Ishikawa (cell line): ENCODE measurements at regions not wholly inside any gene's neighbourhood (a gene's known extent, or its start where the extent isn't known, plus 50 kb on each side); places are given as distances from the start of the nearest gene placed in this dataset.

ENCODE experiments used
- CEBPB ChIP-seq: IDR thresholded peaks from 2 replicates; pipeline ENCODE4 v1.6.1; 2012
- CREB1 ChIP-seq: IDR thresholded peaks from 2 replicates; pipeline ENCODE4 v1.6.1; 2012; ENCODE audit warnings: low read depth
- EGR1 ChIP-seq: IDR thresholded peaks from 2 replicates; pipeline ENCODE4 v1.6.1; 2012
- EP300 ChIP-seq: IDR thresholded peaks from 2 replicates; pipeline ENCODE4 v1.6.1; 2012; ENCODE audit warnings: borderline replicate concordance
- FOXM1 ChIP-seq: IDR thresholded peaks from 2 replicates; pipeline ENCODE4 v1.6.1; 2012; ENCODE audit warnings: low read depth, borderline replicate concordance
- NFIC ChIP-seq: IDR thresholded peaks from 2 replicates; pipeline ENCODE4 v1.6.1; 2012
- RAD21 ChIP-seq: IDR thresholded peaks from 2 replicates; pipeline ENCODE4 v1.6.1; 2012; ENCODE audit warnings: low read depth
- TAF1 ChIP-seq: IDR thresholded peaks from 2 replicates; pipeline ENCODE4 v1.6.1; 2012; ENCODE audit warnings: low read depth, mild to moderate bottlenecking
- TCF12 ChIP-seq: IDR thresholded peaks from 2 replicates; pipeline ENCODE4 v1.6.1; 2012; ENCODE audit warnings: low read depth
- TEAD4 ChIP-seq: IDR thresholded peaks from 2 replicates; pipeline ENCODE4 v1.6.1; 2012
- YY1 ChIP-seq: IDR thresholded peaks from 2 replicates; pipeline ENCODE4 v1.6.1; 2012; ENCODE audit warnings: low read depth
- ZBTB7A ChIP-seq: IDR thresholded peaks from 2 replicates; pipeline ENCODE4 v1.6.1; 2012; ENCODE audit warnings: low read depth
- TF ChIP-seq, protein P1 (sequence below): IDR thresholded peaks from 2 replicates; pipeline ENCODE4 v1.6.1; 2012
- TF ChIP-seq, protein P2 (sequence below): IDR thresholded peaks from 2 replicates; pipeline ENCODE4 v1.6.1; 2012; ENCODE audit warnings: low read depth, mild to moderate bottlenecking
- TF ChIP-seq, protein P3 (sequence below): IDR thresholded peaks from 2 replicates; pipeline ENCODE4 v1.6.1; 2012

DNA sequence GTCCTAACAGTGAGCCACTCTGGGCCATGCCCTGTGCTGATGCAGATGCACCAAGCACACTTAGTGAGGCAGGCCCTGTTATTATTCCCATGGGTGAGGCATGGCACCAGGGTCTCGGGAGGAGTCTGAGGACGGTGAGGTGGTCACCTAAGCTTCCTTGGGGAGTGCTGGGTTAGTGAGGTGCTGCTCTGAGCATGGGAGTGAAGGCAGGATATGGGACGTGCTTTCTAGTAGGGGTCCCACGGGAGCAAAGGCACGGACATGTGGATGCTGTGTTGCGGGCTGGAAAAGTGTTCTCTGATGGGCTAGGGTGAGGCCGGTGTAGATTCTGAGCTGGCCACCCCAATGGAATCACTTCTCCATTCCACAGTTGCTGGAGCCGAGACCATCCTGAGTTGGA lies 77.5 kb upstream of the CSF3R start:
- TF ChIP-seq ZBTB7A: no peak
- TF ChIP-seq CREB1: no peak
- no peak for TF ChIP-seq EGR1
- no peak for TF ChIP-seq CEBPB
- TF ChIP-seq EP300: no peak
- TF ChIP-seq, protein P1, sequence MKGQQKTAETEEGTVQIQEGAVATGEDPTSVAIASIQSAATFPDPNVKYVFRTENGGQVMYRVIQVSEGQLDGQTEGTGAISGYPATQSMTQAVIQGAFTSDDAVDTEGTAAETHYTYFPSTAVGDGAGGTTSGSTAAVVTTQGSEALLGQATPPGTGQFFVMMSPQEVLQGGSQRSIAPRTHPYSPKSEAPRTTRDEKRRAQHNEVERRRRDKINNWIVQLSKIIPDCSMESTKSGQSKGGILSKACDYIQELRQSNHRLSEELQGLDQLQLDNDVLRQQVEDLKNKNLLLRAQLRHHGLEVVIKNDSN: no peak
- no peak for TF ChIP-seq TAF1
- no peak for TF ChIP-seq TCF12

DNA sequence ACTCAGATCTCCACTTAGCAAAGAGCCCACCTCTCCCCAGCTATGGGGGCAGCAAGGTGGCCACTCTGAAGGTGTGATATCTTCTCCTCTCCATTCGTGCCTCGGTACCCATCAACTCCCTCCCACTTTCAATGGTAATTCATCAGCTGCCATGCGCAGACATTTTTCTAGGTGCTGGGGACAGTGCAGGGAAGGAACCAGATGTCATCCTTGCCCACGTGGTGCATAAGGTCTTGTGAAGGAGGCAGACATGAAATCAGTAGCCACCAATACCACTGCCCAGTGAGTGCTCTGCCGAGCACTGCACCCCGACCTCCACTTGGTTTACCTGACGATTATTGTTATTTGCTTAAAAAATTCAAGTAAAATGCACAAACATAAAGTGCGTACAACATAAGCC lies 76.3 kb upstream of the CSF3R start:
- TF ChIP-seq, protein P2, sequence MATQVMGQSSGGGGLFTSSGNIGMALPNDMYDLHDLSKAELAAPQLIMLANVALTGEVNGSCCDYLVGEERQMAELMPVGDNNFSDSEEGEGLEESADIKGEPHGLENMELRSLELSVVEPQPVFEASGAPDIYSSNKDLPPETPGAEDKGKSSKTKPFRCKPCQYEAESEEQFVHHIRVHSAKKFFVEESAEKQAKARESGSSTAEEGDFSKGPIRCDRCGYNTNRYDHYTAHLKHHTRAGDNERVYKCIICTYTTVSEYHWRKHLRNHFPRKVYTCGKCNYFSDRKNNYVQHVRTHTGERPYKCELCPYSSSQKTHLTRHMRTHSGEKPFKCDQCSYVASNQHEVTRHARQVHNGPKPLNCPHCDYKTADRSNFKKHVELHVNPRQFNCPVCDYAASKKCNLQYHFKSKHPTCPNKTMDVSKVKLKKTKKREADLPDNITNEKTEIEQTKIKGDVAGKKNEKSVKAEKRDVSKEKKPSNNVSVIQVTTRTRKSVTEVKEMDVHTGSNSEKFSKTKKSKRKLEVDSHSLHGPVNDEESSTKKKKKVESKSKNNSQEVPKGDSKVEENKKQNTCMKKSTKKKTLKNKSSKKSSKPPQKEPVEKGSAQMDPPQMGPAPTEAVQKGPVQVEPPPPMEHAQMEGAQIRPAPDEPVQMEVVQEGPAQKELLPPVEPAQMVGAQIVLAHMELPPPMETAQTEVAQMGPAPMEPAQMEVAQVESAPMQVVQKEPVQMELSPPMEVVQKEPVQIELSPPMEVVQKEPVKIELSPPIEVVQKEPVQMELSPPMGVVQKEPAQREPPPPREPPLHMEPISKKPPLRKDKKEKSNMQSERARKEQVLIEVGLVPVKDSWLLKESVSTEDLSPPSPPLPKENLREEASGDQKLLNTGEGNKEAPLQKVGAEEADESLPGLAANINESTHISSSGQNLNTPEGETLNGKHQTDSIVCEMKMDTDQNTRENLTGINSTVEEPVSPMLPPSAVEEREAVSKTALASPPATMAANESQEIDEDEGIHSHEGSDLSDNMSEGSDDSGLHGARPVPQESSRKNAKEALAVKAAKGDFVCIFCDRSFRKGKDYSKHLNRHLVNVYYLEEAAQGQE: no peak
- TF ChIP-seq TAF1: no peak
- no peak for TF ChIP-seq ZBTB7A
- no peak for TF ChIP-seq CREB1
- no peak for TF ChIP-seq EGR1
- TF ChIP-seq RAD21: no peak
- TF ChIP-seq TCF12: no peak
- no peak for TF ChIP-seq NFIC
- TF ChIP-seq FOXM1: no peak
- no peak for TF ChIP-seq TEAD4
- TF ChIP-seq EP300: no peak
- no peak for TF ChIP-seq YY1

DNA sequence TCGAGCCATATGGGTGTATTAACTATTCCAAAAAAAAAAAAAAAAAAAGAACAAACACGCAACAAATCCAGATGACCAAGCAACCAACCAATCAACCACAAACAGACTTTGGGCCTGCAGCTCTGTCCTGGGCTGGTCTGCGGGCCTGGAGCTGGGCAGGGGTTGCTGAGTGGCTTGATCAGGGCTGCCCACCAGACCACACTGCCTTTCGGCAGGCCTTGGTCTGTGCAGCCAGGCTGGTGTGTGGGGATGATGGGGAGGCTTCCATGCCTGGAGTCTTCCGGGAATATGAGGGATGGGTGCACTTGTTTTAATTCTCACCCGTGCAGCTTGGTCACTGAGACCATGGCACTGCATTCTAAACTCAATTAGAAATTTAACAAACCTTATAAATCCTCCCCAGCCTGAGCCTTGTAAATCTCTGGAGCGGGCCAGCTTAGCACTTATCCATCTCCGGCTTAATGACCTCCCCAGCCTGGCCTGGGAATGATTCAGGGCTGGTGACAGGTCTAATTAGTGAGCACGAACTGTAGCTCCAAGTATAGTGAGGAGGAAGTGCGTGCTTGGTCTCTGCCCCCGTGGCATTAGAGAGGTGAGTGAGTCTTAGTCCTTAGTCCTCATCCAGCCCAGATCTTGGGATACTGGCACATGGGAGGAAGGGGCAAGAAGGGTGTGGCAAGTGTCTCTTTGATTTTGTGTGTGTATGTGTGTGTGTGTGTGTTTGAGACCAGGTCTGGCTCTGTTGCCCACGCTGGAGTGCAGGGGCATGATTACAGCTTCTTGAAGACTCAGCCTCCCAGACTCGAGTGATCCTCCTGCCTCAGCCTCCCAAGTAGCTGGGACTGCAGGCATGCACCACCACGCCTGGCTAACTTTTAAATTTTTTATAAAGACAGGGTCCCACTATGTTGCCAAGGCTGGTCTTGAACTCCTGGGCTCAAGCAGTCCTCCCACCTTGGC lies 74.6 kb upstream of the CSF3R start:
- TF ChIP-seq, protein P2: no peak
- TF ChIP-seq TAF1 (no peak), CREB1 (no peak), RAD21 (no peak), FOXM1 (no peak), EP300 (no peak), TCF12 (no peak), EGR1 (no peak), TEAD4 (no peak), YY1 (no peak), NFIC (no peak), ZBTB7A (no peak), CEBPB (no peak)
- TF ChIP-seq, protein P1: no peak
- TF ChIP-seq, protein P3, sequence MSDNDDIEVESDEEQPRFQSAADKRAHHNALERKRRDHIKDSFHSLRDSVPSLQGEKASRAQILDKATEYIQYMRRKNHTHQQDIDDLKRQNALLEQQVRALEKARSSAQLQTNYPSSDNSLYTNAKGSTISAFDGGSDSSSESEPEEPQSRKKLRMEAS: no peak

DNA sequence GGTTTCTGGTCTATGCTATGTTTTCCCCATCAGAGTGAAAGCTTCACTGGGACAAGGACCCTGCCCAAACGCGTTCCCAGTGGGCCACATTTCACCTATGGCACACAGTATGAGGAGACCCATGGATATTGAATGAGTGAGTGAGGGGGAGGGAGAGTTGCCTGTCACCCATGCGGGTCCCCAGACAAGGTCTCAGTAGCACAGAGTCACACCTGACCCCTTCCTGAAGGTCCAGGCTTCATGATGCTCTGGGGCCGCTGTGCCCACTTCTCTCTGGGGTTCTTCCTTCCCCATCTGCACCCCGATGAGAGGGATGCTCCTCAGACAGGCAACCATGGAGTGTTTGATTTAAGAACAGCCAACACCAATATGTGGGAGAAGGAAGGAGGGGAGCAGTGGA lies 72.3 kb upstream of the CSF3R start:
- TF ChIP-seq TCF12 (no peak), TAF1 (no peak), YY1 (no peak), TEAD4 (no peak), NFIC (no peak), ZBTB7A (no peak), EP300 (no peak), EGR1 (no peak), FOXM1 (no peak), CEBPB (no peak), RAD21 (no peak), CREB1 (no peak)
- TF ChIP-seq, protein P1: no peak
- TF ChIP-seq, protein P2: no peak
- TF ChIP-seq, protein P3: no peak
